HEK293 (cell line): ENCODE measurements at regions not wholly inside any gene's neighbourhood (a gene's known extent, or its start where the extent isn't known, plus 50 kb on each side); places are given as distances from the start of the nearest gene placed in this dataset.
"Not testable (repeated sequence)": the region's sequence is repeated elsewhere in the genome, so short reads cannot be mapped to it uniquely, and the experiment has no call there.

ENCODE experiments used
- CTCF ChIA-PET: fragments of 350-600 bp; formaldehyde crosslinking; extraction: SDS; loops from one replicate; lab custom pipeline; 2021; ENCODE audit warnings: antibody characterized with exemption; lab: Yijun Ruan, JAX
- POLR2A ChIA-PET: fragments of 300-600 bp; formaldehyde crosslinking; extraction: SDS; loops from one replicate; lab custom pipeline; 2020; ENCODE audit warnings: antibody characterized with exemption, inconsistent platforms; lab: Yijun Ruan, JAX
- H3K27ac ChIP-seq: fragments of 200-500 bp; sonication (Bioruptor generic); 2 replicates; pipeline ENCODE4 v1.5.1; 2014; ENCODE audit warnings: low read depth, low read length, control low read depth, inconsistent platforms; ENCODE audit errors: extremely low read depth
- H3K36me3 ChIP-seq, 2 experiments: fragments of 200-500 bp in 1 of 2; sonication (Bioruptor generic) in 1 of 2; 1 replicate in 1 of 2; 2 replicates in 1 of 2; pipeline ENCODE4 v1.5.1; 2014 to 2017; ENCODE audit warnings: inconsistent platforms in 2 of 2, low read length in 2 of 2; ENCODE audit not compliant: control insufficient read depth in 2 of 2, insufficient read depth in 1 of 2
- H3K4me1 ChIP-seq: fragments of 200-500 bp; sonication (Bioruptor generic); 2 replicates; pipeline ENCODE4 v1.5.1; 2014; ENCODE audit warnings: mild to moderate bottlenecking, low read length, inconsistent platforms; ENCODE audit not compliant: control insufficient read depth, insufficient read depth
- H3K4me3 ChIP-seq: 2 replicates; pipeline ENCODE4 v1.5.1; 2011; ENCODE audit warnings: low read depth, mild to moderate bottlenecking, control low read depth, low read length, moderate library complexity
- H3K9me3 ChIP-seq: fragments of 200-500 bp; sonication (Bioruptor generic); 2 replicates; pipeline ENCODE4 v1.5.1; 2014; ENCODE audit warnings: low read depth, low read length, inconsistent platforms; ENCODE audit not compliant: control insufficient read depth, insufficient read depth
- HOXC10 ChIP-seq: sonication (generic); formaldehyde crosslinking; IDR thresholded peaks from 2 replicates; pipeline ENCODE4 v1.8.1; 2023; ENCODE audit warnings: mild to moderate bottlenecking, missing genetic modification reagents
- IKZF3 ChIP-seq: fragments of 450-650 bp; IDR thresholded peaks from 2 replicates; pipeline ENCODE4 v1.5.0; 2018; ENCODE audit warnings: missing biosample characterization, mild to moderate bottlenecking, missing genetic modification characterization, moderate library complexity
- KLF16 ChIP-seq: fragments of 450-650 bp; formaldehyde crosslinking; IDR thresholded peaks from 2 replicates; pipeline ENCODE4 v1.5.1; 2017; ENCODE audit warnings: missing biosample characterization, missing genetic modification characterization
- PRDM2 ChIP-seq: fragments of 450-650 bp; formaldehyde crosslinking; IDR thresholded peaks from 2 replicates; pipeline ENCODE4 v1.5.1; 2016; ENCODE audit warnings: missing biosample characterization, missing genetic modification characterization, borderline replicate concordance
- SALL2 ChIP-seq: fragments of 450-650 bp; formaldehyde crosslinking; IDR thresholded peaks from 2 replicates; pipeline ENCODE4 v1.5.0; 2017; ENCODE audit warnings: missing biosample characterization, mild to moderate bottlenecking, missing genetic modification characterization, borderline replicate concordance
- SCRT2 ChIP-seq: fragments of 450-650 bp; formaldehyde crosslinking; IDR thresholded peaks from 2 replicates; pipeline ENCODE4 v1.5.1; 2016; ENCODE audit warnings: missing biosample characterization, missing genetic modification characterization
- SETDB1 ChIP-seq: IDR thresholded peaks from one replicate; pipeline ENCODE4 v1.6.1; 2017; ENCODE audit warnings: mild to moderate bottlenecking, low read length, moderate library complexity, mixed read lengths; ENCODE audit not compliant: insufficient read length
- TCF7L2 ChIP-seq: IDR thresholded peaks from 2 replicates; pipeline ENCODE4 v1.6.1; 2011; ENCODE audit warnings: low read depth, mild to moderate bottlenecking, inconsistent platforms, low read length, moderate library complexity, borderline replicate concordance
- ZFP37 ChIP-seq: fragments of 450-650 bp; formaldehyde crosslinking; IDR thresholded peaks from 2 replicates; pipeline ENCODE4 v1.5.1; 2016; ENCODE audit warnings: missing biosample characterization, missing genetic modification characterization
- ZNF114 ChIP-seq: fragments of 450-650 bp; formaldehyde crosslinking; IDR thresholded peaks from 2 replicates; pipeline ENCODE4 v1.5.0; 2017; ENCODE audit warnings: missing biosample characterization, missing genetic modification characterization
- ZNF140 ChIP-seq: fragments of 450-650 bp; formaldehyde crosslinking; IDR thresholded peaks from 2 replicates; pipeline ENCODE4 v1.5.1; 2016; ENCODE audit warnings: missing biosample characterization, missing genetic modification characterization
- ZNF146 ChIP-seq: fragments of 450-650 bp; formaldehyde crosslinking; IDR thresholded peaks from 2 replicates; pipeline ENCODE4 v1.5.1; 2016; ENCODE audit warnings: missing biosample characterization, missing genetic modification characterization
- ZNF174 ChIP-seq: fragments of 450-650 bp; formaldehyde crosslinking; IDR thresholded peaks from 2 replicates; pipeline ENCODE4 v1.5.0; 2017; ENCODE audit warnings: missing biosample characterization, mild to moderate bottlenecking, missing genetic modification characterization
- ZNF221 ChIP-seq: fragments of 450-650 bp; formaldehyde crosslinking; IDR thresholded peaks from 2 replicates; pipeline ENCODE4 v1.5.1; 2017; ENCODE audit warnings: missing biosample characterization, missing genetic modification characterization, borderline replicate concordance
- ZNF23 ChIP-seq: fragments of 450-650 bp; formaldehyde crosslinking; IDR thresholded peaks from 2 replicates; pipeline ENCODE4 v1.5.1; 2016; ENCODE audit warnings: missing biosample characterization, missing genetic modification characterization, borderline replicate concordance
- ZNF266 ChIP-seq: fragments of 450-650 bp; formaldehyde crosslinking; IDR thresholded peaks from 2 replicates; pipeline ENCODE4 v1.5.1; 2016; ENCODE audit warnings: missing biosample characterization, missing genetic modification characterization, low read depth
- ZNF274 ChIP-seq, 2 experiments: fragments of 200-500 bp in 1 of 2; fragments of 450-650 bp in 1 of 2; sonication (Bioruptor generic) in 1 of 2; formaldehyde crosslinking in 1 of 2; IDR thresholded peaks; 2 replicates each; pipeline versions ENCODE4 v1.5.1 to v1.6.1; 2014 to 2016; ENCODE audit warnings: borderline replicate concordance in 1 of 2, inconsistent platforms in 1 of 2, low read length in 1 of 2, missing biosample characterization in 1 of 2, missing genetic modification characterization in 1 of 2
- ZNF521 ChIP-seq: fragments of 450-650 bp; formaldehyde crosslinking; IDR thresholded peaks from 2 replicates; pipeline ENCODE4 v1.5.1; 2017; ENCODE audit warnings: missing biosample characterization, mild to moderate bottlenecking, missing genetic modification characterization
- ZNF585B ChIP-seq: fragments of 450-650 bp; formaldehyde crosslinking; IDR thresholded peaks from 2 replicates; pipeline ENCODE4 v1.5.1; 2016; ENCODE audit warnings: missing biosample characterization, missing genetic modification characterization
- ZNF623 ChIP-seq: fragments of 450-650 bp; formaldehyde crosslinking; IDR thresholded peaks from 2 replicates; pipeline ENCODE4 v1.5.1; 2016; ENCODE audit warnings: missing biosample characterization, missing genetic modification characterization
- ZNF701 ChIP-seq: fragments of 450-650 bp; formaldehyde crosslinking; IDR thresholded peaks from 2 replicates; pipeline ENCODE4 v1.5.1; 2016; ENCODE audit warnings: missing biosample characterization, missing genetic modification characterization
- ZNF776 ChIP-seq: fragments of 450-650 bp; formaldehyde crosslinking; IDR thresholded peaks from 2 replicates; pipeline ENCODE4 v1.5.0; 2017; ENCODE audit warnings: missing biosample characterization, missing genetic modification characterization, borderline replicate concordance
- ZSCAN30 ChIP-seq: fragments of 450-650 bp; IDR thresholded peaks from 2 replicates; pipeline ENCODE4 v1.5.1; 2018; ENCODE audit warnings: missing biosample characterization, mild to moderate bottlenecking, missing genetic modification characterization, moderate library complexity
- TF ChIP-seq, protein P1 (sequence below): fragments of 450-650 bp; formaldehyde crosslinking; IDR thresholded peaks from 2 replicates; pipeline ENCODE4 v1.5.1; 2016; ENCODE audit warnings: missing biosample characterization, missing genetic modification characterization

GRCh38 chr4:138588501-138588900 is 346.4 kb upstream of the SLC7A11 start (continued):
- TF ChIP-seq PRDM2 (tag by site-specific recombination) (no peak), ZSCAN30 (tag by site-specific recombination) (no peak), SALL2 (tag by site-specific recombination) (no peak), ZNF266 (tag by site-specific recombination) (no peak), IKZF3 (no peak), ZNF521 (tag by site-specific recombination) (no peak), ZNF23 (tag by site-specific recombination) (no peak), SCRT2 (tag by site-specific recombination) (no peak), ZNF585B (tag by site-specific recombination) (no peak)

DNA sequence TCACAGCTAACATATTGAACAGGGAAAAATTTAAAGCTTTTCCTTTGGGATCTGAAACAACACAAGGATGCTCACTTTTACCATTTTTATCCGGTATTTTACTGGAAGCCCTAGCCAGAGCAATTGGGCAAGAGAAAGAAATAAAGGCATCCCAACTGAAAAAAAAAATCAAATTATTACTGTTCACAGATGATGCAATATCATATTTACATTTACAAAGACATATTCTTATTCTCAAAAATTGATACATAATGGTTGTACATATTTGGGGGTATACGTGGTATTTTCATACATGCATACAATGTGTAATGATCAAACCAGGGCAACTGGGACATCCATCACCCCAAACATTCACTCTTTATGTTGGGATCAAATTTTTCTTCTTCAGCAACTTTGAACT is 337.0 kb upstream of the SLC7A11 start:
- no peak overlapping the region for H3K4me3 ChIP-seq
- ChIA-PET CTCF (interaction anchor here (3.0 kb wide), 1 partner anchor 102 kb away, joined by 15 read pairs; no protein-coding TSS in a partner anchor), POLR2A (no interaction called here)
- H3K4me1 ChIP-seq, result no peaks in the 10 kb centered on the region
- no peaks in the 10 kb centered on the region for H3K36me3 ChIP-seq
- TF ChIP-seq ZNF274 (IDR thresholded peaks at IDR 0.05; ENCODE audit: low read length) (no peak), ZNF274 (tag by site-specific recombination; IDR thresholded peaks at IDR 0.05; ENCODE audit: borderline replicate concordance) (no peak), SETDB1 (no peak), ZNF174 (tag by site-specific recombination) (no peak), SALL2 (tag by site-specific recombination) (no peak), KLF16 (tag by site-specific recombination) (no peak), TCF7L2 (no peak), ZNF146 (no peak), ZNF140 (tag by site-specific recombination) (no peak), ZFP37 (tag by site-specific recombination) (no peak), ZNF623 (tag by site-specific recombination) (no peak), ZNF221 (no peak), HOXC10 (no peak), ZNF776 (tag by site-specific recombination) (no peak), ZNF701 (no peak), ZNF114 (tag by site-specific recombination) (no peak)
- TF ChIP-seq, protein P1, sequence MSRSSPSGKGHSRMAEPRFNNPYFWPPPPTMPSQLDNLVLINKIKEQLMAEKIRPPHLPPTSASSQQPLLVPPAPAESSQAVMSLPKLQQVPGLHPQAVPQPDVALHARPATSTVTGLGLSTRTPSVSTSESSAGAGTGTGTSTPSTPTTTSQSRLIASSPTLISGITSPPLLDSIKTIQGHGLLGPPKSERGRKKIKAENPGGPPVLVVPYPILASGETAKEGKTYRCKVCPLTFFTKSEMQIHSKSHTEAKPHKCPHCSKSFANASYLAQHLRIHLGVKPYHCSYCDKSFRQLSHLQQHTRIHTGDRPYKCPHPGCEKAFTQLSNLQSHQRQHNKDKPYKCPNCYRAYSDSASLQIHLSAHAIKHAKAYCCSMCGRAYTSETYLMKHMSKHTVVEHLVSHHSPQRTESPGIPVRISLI (tag by site-specific recombination), result no peak
- no peak overlapping the region for H3K27ac ChIP-seq
- no peaks in the 10 kb centered on the region for H3K9me3 ChIP-seq

DNA sequence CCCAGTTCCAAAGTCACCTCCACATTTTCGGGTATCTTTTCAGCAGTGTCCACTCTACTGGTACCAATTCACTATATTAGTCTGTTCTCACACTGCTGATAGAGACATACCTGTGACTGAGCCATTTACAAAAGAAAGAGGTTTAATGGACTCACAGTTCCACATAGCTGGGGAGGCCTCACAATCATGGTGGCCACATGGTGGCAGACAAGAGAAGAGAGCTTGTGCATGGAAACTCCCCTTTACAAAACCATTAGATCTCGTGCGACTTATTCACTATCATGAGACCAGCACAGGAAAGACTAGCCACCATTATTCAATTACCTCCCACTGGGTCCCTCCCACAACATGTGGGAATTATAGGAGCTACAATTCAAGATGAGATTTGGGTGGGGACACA is 335.7 kb upstream of the SLC7A11 start:
- H3K36me3 ChIP-seq, POLR2A ChIA-PET, H3K27ac ChIP-seq, H3K9me3 ChIP-seq, H3K4me3 ChIP-seq, H3K4me1 ChIP-seq: not testable (repeated sequence)
- CTCF ChIA-PET, result interaction anchor here (0.7 to 3.0 kb wide), 11 partner anchors 8 to 758 kb away, joined by 3 to 15 read pairs (median 4); no protein-coding TSS in a partner anchor
